ENCODE measurements at regions not wholly inside any gene's neighbourhood (a gene's known extent, or its start where the extent isn't known, plus 50 kb on each side); places are given as distances from the start of the nearest gene placed in this dataset.

DNA sequence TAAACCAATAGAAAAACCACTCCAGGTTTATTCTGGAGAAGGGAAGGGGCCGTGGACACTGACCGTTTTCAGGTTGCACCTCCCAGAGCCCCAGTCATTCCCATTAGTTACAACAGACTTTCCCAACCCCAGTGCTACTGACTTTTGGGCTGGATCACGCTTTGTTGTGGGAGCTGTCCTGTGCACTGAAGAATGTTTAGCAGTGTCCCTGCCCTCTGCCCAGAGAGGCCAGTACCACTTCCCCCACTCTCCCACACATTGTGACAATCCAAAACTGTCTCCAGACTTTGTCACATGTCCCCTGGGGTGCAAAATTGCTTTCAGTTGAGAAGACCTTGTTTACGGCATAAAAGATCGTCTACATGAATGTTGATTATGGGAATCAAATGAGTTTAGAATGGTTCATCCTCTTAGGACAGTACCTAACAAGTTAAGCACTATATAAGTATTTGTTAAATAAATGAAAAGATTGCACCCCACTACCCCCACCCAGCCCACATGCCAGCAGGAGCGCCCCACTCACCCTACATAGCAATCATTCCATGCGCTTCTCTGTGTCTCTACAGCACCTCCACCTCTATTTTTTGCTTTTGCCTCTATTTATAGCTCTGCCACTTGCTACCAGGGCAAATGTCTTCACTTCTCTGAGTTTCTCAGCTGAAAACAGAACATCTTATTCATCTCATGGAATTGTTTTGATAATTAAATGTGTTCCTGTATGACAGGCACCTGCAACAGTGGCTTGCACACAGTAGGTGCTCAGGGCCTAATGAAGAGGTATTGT is 104.9 kb downstream of the AXIN2 start:
- H3K4me3 ChIP-seq (ENCODE audit: low read length): no peak overlapping the region
- TF ChIP-seq, protein P1, sequence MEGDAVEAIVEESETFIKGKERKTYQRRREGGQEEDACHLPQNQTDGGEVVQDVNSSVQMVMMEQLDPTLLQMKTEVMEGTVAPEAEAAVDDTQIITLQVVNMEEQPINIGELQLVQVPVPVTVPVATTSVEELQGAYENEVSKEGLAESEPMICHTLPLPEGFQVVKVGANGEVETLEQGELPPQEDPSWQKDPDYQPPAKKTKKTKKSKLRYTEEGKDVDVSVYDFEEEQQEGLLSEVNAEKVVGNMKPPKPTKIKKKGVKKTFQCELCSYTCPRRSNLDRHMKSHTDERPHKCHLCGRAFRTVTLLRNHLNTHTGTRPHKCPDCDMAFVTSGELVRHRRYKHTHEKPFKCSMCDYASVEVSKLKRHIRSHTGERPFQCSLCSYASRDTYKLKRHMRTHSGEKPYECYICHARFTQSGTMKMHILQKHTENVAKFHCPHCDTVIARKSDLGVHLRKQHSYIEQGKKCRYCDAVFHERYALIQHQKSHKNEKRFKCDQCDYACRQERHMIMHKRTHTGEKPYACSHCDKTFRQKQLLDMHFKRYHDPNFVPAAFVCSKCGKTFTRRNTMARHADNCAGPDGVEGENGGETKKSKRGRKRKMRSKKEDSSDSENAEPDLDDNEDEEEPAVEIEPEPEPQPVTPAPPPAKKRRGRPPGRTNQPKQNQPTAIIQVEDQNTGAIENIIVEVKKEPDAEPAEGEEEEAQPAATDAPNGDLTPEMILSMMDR (conservative IDR thresholded peaks at IDR 0.05; ENCODE audit: low read length): no peak
- DNase-seq (ENCODE audit: low read depth): no peak

DNA sequence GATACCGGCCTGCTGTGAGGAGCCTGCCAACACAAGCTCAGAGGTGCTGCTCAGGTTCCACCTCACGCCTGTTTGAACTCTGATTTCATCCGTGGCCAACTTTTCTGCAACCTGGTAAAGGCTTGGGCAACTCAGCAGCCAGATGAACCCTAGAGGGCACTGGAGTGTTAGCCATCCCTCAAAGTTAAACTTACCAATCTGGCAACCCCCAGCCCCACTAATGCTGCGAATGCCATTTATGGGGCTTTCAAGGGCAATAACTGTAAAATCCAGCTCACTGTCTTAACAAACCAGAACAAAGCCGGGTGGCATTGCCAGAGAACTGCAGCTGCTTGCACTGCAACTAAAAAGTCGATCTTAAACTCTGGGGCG is 105.5 kb downstream of the AXIN2 start:
- TF ChIP-seq, protein P1 (conservative IDR thresholded peaks at IDR 0.05; ENCODE audit: low read length): peak; percentile 57
- DNase-seq (ENCODE audit: low read depth): peak; percentile 17

DNA sequence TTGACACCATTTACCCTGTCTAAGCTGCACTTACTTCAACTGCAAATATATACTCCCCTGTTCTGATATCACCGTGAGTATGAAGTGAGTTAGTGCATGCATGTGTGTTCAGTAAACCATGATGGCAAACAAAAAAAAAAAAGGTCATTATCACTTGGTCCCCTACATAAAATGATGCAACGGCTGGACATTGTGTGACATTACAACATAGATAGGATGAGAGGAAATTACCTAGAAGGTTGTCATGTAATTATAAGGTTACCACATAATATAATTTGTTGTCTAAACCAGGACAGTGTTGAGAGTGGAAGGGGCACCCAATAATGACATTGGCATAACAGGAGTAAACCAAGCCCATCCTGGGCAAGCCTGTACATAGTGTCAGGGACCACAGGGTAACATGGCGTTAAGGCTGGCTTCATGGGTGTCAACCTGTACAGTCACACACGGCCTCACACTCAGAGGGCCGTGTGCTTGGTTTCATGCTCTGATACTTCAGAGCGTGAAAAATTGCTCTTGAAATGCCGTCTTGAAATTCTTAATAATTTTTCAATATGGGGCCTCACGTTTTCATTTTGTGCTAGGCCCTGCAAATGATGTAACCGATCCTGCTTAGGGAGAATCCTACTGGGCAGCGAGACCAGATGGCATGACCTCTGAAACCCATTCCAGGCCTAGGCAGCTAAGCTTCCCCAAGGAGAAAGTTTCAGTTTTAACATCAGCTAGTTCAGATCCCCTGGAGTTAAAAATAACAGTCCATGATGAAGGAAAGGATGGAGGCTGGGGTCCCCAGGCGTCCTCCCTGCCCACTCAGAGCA is 106.1 kb downstream of the AXIN2 start:
- H3K4me3 ChIP-seq (ENCODE audit: low read length): no peak overlapping the region
- no peak for DNase-seq (ENCODE audit: low read depth)
- TF ChIP-seq, protein P1 (conservative IDR thresholded peaks at IDR 0.05; ENCODE audit: low read length): no peak

More for the DNA sequence above, 105.5 kb downstream of the AXIN2 start:
- no peak overlapping the region for H3K4me3 ChIP-seq (ENCODE audit: low read length)

DNA sequence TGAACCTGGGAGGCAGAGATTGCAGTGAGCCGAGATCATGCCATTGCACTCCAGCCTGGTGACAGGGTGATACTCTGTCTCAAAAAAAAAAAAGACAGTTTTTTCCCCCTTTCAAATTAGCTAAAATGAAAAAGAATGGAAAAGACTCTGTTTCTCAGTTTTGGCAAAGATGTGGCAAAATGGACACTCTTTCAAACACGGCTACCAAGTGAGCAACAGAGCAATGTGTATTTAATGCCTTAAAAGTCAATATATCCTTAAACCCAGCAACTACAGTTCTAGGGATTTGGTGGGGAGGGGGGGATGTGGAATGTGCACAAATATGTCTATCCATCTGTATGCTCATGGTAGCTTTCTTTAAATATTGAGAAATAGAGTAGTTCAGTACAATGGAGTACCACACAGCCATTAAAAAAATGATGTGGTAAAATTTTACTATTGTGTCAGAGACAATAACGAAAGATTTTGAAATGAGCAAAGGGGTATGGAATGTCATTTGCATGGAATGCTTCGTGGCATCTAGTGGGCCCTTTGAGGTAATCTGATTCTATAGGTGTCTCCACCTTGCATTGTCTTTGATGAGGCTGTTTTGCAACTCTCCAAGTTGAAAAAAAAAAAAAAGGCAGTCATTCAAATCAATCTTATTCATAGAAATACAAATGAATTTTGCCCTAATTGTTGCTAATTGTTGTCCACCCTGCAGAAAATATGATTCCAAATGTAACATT is 108.1 kb downstream of the AXIN2 start:
- TF ChIP-seq, protein P1 (conservative IDR thresholded peaks at IDR 0.05; ENCODE audit: low read length): no peak
- no peak for DNase-seq (ENCODE audit: low read depth)
- H3K4me3 ChIP-seq (ENCODE audit: low read length): no peak overlapping the region

DNA sequence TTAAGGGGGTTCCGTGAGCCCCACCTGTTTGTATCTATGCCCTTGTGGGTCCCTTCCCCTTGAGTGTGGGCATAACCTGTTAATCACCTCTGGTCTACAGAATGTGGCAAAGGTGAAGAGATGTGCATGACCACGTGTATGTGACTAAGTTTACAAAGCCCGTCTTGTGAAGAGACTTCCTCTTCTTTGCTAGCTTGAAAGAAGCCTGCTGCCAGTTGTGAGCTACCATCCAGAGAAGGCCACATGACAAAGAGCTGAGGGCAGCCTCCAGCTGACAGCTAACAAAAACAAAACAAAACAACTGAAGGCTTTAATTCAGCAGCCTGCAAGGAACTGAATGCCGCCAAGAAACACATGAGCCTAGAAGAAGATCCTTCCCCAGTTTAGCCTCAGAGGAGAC is 112.0 kb downstream of the AXIN2 start:
- TF ChIP-seq, protein P1 (conservative IDR thresholded peaks at IDR 0.05; ENCODE audit: low read length): no peak
- no peak overlapping the region for H3K4me3 ChIP-seq (ENCODE audit: low read length)
- no peak for DNase-seq (ENCODE audit: low read depth)

DNA sequence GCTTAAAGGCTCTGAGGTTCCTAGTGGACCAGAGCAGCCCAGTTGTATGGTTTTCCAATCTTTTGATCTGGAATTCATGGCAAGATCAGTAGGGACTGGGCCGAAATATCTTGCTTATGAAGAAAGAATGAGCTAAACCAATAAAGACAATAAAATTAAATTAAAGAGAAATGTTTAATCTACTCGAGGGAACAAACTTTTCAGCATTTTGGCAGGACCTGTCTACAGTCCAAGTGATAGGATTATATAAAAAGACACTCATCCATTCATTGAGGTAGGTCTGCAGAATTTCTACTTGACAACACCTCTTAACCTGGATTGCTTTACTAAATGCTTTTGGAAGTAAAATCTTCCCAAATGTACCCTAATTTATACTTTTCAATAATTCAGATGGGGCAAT is 113.6 kb downstream of the AXIN2 start:
- no peak overlapping the region for H3K4me3 ChIP-seq (ENCODE audit: low read length)
- DNase-seq (ENCODE audit: low read depth): no peak
- TF ChIP-seq, protein P1 (conservative IDR thresholded peaks at IDR 0.05; ENCODE audit: low read length): no peak
